HepG2 (cell line): ENCODE measurements at regions not wholly inside any gene's neighbourhood (a gene's known extent, or its start where the extent isn't known, plus 50 kb on each side); places are given as distances from the start of the nearest gene placed in this dataset.
A peak's percentile ranks its signal among the peaks of the same experiment; 100 is the strongest.

Experiments used
- AGO1 ChIP-seq: fragments of 200-400 bp; formaldehyde crosslinking; IDR thresholded peaks from 2 replicates; pipeline ENCODE4 v1.6.1; 2017; ENCODE audit warnings: mild to moderate bottlenecking, low read depth, low read length, moderate library complexity; ENCODE audit not compliant: poor library complexity, severe bottlenecking
- ASH2L ChIP-seq: fragments of 300-600, 200-600 bp; sonication (generic); IDR thresholded peaks from 2 replicates; pipeline ENCODE4 v1.7.0; 2017; ENCODE audit warnings: low read depth, mild to moderate bottlenecking, moderate library complexity, mixed read lengths, low read length; ENCODE audit not compliant: insufficient read length
- ATF1 ChIP-seq: IDR thresholded peaks from 2 replicates; pipeline ENCODE4 v1.6.1; 2016; ENCODE audit warnings: mild to moderate bottlenecking, control low read depth
- ETV5 ChIP-seq: IDR thresholded peaks from 2 replicates; pipeline ENCODE4 v1.6.1; 2018; ENCODE audit warnings: missing biosample characterization, missing genetic modification reagents, inconsistent platforms, borderline replicate concordance
- ISL2 ChIP-seq: sonication (generic); formaldehyde crosslinking; IDR thresholded peaks from 2 replicates; pipeline ENCODE4 v1.5.0; 2020; ENCODE audit warnings: missing genetic modification reagents
- KDM6A ChIP-seq: IDR thresholded peaks from 2 replicates; pipeline ENCODE4 v1.6.1; 2016; ENCODE audit warnings: low read depth
- KLF16 ChIP-seq, 2 experiments: sonication (generic) in 1 of 2; formaldehyde crosslinking in 1 of 2; IDR thresholded peaks; 2 replicates each; pipeline versions ENCODE4 v1.6.1 to v1.8.0; 2016 to 2023; ENCODE audit warnings: missing genetic modification reagents in 2 of 2, missing compliant biosample characterization in 1 of 2
- MAFF ChIP-seq: IDR thresholded peaks from 2 replicates; pipeline ENCODE4 v1.6.1; 2011; ENCODE audit warnings: low read depth, low read length, improper control_type of control experiment
- MBD4 ChIP-seq: IDR thresholded peaks from 2 replicates; pipeline ENCODE4 v1.6.1; 2012; ENCODE audit warnings: low read length, inconsistent platforms, borderline replicate concordance
- MTA3 ChIP-seq: sonication (generic); formaldehyde crosslinking; IDR thresholded peaks from 2 replicates; pipeline ENCODE4 v1.4.0; 2020; ENCODE audit warnings: missing genetic modification reagents
- MYC ChIP-seq: sonication (generic); formaldehyde crosslinking; IDR thresholded peaks from 2 replicates; pipeline ENCODE4 v1.9.0; 2021; ENCODE audit warnings: missing genetic modification reagents, borderline replicate concordance
- PHF21A ChIP-seq: sonication (generic); formaldehyde crosslinking; IDR thresholded peaks from 2 replicates; pipeline ENCODE4 v1.5.0; 2020; ENCODE audit warnings: mild to moderate bottlenecking, missing genetic modification reagents
- RELA ChIP-seq: sonication (generic); formaldehyde crosslinking; IDR thresholded peaks from 2 replicates; pipeline ENCODE4 v1.4.0; 2020; ENCODE audit warnings: missing genetic modification reagents
- SP5 ChIP-seq: IDR thresholded peaks from 2 replicates; pipeline ENCODE4 v1.6.1; 2016; ENCODE audit warnings: low read depth, borderline replicate concordance
- SRY ChIP-seq: sonication (generic); formaldehyde crosslinking; IDR thresholded peaks from 2 replicates; pipeline ENCODE4 v1.8.0; 2022; ENCODE audit warnings: mild to moderate bottlenecking, missing genetic modification reagents
- TCF7 ChIP-seq: sonication (generic); IDR thresholded peaks from 2 replicates; pipeline ENCODE4 v1.6.1; 2016; ENCODE audit warnings: antibody characterized with exemption, low read depth
- ZNF335 ChIP-seq: sonication (generic); formaldehyde crosslinking; IDR thresholded peaks from 2 replicates; pipeline ENCODE4 v1.4.0; 2020; ENCODE audit warnings: missing genetic modification reagents
- ZNF446 ChIP-seq: sonication (generic); formaldehyde crosslinking; IDR thresholded peaks from 2 replicates; pipeline ENCODE4 v1.5.0; 2020; ENCODE audit warnings: mild to moderate bottlenecking, missing genetic modification reagents
- ZNF577 ChIP-seq: sonication (generic); formaldehyde crosslinking; IDR thresholded peaks from 2 replicates; pipeline ENCODE4 v1.4.0; 2020; ENCODE audit warnings: mild to moderate bottlenecking, low read depth, missing genetic modification reagents, borderline replicate concordance
- ZNF589 ChIP-seq: sonication (generic); formaldehyde crosslinking; conservative IDR thresholded peaks from 2 replicates; pipeline ENCODE4 v1.8.0; 2022; ENCODE audit warnings: mild to moderate bottlenecking, moderate library complexity, missing genetic modification reagents
- ZNF792 ChIP-seq: IDR thresholded peaks from 2 replicates; pipeline ENCODE4 v1.6.1; 2016
- TF ChIP-seq, protein P1 (sequence below): sonication (generic); formaldehyde crosslinking; IDR thresholded peaks from 2 replicates; pipeline ENCODE4 v1.4.0; 2020; ENCODE audit warnings: missing genetic modification reagents
- TF ChIP-seq, protein P2 (sequence below): IDR thresholded peaks from 2 replicates; pipeline ENCODE4 v1.4.0; 2020; ENCODE audit warnings: mild to moderate bottlenecking, missing genetic modification reagents
- TF ChIP-seq, protein P3 (sequence below): sonication (generic); formaldehyde crosslinking; IDR thresholded peaks from 2 replicates; pipeline ENCODE4 v1.4.0; 2020; ENCODE audit warnings: mild to moderate bottlenecking, low read depth, missing genetic modification reagents

DNA sequence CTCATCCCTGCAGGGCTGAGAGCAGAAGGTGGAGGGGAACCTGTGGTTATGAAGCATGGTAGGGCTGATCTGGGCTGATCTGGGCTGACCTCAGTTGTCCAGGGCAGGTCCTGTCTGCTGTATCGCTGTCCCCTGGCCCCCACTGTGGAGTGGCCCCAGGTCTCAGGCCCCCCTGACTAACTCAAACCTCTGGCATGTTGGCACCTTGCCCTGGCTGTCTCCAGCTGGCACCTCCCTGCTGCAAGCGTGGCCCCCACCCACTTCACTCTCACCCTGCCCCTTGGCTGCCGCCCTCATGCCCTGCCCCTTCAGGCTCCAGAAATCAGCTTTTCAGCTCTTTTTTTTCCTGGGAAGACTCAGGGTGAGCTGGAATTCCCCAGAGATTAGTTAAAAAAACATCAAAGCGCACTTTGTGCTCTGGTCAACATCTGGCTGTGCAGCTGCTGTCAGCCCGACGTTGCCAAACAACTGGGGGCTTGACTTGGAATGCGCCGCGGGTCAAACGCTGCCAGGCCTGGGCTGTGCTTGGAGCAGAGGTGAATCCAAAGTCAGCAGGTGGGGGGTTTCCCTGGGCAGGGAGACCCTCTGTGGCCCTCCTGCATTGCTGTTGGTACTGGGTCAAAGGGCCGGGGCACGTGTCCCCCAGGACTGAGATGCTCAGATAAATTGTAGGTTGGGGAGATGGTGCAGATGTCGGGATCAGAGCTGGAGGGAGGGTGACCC lies 173.8 kb upstream of the HDAC4 start (continued):
- TF ChIP-seq ZNF589 (CRISPR knock-in tag) (no peak), RELA (CRISPR knock-in tag) (peak; percentile 99), ZNF577 (CRISPR knock-in tag) (no peak), MTA3 (CRISPR knock-in tag) (no peak), ZNF335 (CRISPR knock-in tag) (no peak), MBD4 (no peak), ZNF446 (no peak), ETV5 (no peak; the same call in 1 of the 2 replicates), MYC (CRISPR knock-in tag) (peak; percentile 59; the same call in 1 of the 2 replicates), AGO1 (no peak), ISL2 (CRISPR knock-in tag) (peak; percentile 82), KLF16 (CRISPR knock-in tag; IDR thresholded peaks at IDR 0.05) (no peak), MAFF (no peak), SP5 (peak; percentile 57; the same call in 1 of the 2 replicates), ATF1 (CRISPR knock-in tag) (no peak), SRY (no peak), ZNF792 (CRISPR knock-in tag) (0 out of 2 replicates have a peak, but pooled peaks have one; percentile 61), ASH2L (peak; percentile 47), PHF21A (CRISPR knock-in tag) (peak; percentile 95), KDM6A (CRISPR knock-in tag) (peak; percentile 66; the same call in 1 of the 2 replicates), TCF7 (peak; percentile 74)
- TF ChIP-seq, protein P1, sequence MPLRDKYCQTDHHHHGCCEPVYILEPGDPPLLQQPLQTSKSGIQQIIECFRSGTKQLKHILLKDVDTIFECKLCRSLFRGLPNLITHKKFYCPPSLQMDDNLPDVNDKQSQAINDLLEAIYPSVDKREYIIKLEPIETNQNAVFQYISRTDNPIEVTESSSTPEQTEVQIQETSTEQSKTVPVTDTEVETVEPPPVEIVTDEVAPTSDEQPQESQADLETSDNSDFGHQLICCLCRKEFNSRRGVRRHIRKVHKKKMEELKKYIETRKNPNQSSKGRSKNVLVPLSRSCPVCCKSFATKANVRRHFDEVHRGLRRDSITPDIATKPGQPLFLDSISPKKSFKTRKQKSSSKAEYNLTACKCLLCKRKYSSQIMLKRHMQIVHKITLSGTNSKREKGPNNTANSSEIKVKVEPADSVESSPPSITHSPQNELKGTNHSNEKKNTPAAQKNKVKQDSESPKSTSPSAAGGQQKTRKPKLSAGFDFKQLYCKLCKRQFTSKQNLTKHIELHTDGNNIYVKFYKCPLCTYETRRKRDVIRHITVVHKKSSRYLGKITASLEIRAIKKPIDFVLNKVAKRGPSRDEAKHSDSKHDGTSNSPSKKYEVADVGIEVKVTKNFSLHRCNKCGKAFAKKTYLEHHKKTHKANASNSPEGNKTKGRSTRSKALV (CRISPR knock-in tag), result peak; percentile 94
- TF ChIP-seq, protein P2, sequence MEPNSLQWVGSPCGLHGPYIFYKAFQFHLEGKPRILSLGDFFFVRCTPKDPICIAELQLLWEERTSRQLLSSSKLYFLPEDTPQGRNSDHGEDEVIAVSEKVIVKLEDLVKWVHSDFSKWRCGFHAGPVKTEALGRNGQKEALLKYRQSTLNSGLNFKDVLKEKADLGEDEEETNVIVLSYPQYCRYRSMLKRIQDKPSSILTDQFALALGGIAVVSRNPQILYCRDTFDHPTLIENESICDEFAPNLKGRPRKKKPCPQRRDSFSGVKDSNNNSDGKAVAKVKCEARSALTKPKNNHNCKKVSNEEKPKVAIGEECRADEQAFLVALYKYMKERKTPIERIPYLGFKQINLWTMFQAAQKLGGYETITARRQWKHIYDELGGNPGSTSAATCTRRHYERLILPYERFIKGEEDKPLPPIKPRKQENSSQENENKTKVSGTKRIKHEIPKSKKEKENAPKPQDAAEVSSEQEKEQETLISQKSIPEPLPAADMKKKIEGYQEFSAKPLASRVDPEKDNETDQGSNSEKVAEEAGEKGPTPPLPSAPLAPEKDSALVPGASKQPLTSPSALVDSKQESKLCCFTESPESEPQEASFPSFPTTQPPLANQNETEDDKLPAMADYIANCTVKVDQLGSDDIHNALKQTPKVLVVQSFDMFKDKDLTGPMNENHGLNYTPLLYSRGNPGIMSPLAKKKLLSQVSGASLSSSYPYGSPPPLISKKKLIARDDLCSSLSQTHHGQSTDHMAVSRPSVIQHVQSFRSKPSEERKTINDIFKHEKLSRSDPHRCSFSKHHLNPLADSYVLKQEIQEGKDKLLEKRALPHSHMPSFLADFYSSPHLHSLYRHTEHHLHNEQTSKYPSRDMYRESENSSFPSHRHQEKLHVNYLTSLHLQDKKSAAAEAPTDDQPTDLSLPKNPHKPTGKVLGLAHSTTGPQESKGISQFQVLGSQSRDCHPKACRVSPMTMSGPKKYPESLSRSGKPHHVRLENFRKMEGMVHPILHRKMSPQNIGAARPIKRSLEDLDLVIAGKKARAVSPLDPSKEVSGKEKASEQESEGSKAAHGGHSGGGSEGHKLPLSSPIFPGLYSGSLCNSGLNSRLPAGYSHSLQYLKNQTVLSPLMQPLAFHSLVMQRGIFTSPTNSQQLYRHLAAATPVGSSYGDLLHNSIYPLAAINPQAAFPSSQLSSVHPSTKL, result peak; percentile 91
- TF ChIP-seq, protein P3, sequence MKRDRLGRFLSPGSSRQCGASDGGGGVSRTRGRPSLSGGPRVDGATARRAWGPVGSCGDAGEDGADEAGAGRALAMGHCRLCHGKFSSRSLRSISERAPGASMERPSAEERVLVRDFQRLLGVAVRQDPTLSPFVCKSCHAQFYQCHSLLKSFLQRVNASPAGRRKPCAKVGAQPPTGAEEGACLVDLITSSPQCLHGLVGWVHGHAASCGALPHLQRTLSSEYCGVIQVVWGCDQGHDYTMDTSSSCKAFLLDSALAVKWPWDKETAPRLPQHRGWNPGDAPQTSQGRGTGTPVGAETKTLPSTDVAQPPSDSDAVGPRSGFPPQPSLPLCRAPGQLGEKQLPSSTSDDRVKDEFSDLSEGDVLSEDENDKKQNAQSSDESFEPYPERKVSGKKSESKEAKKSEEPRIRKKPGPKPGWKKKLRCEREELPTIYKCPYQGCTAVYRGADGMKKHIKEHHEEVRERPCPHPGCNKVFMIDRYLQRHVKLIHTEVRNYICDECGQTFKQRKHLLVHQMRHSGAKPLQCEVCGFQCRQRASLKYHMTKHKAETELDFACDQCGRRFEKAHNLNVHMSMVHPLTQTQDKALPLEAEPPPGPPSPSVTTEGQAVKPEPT (CRISPR knock-in tag), result 0 out of 2 replicates have a peak, but pooled peaks have one; percentile 51
